Mammary epithelial cell (primary cell): ENCODE measurements at regions not wholly inside any gene's neighbourhood (a gene's known extent, or its start where the extent isn't known, plus 50 kb on each side); places are given as distances from the start of the nearest gene placed in this dataset.

ENCODE experiments used
- CTCF ChIP-seq, 2 donors: IDR thresholded peaks in 1 of 2; conservative IDR thresholded peaks in 1 of 2; 2 replicates each; pipeline ENCODE4 v1.5.1; 2011 to 2012; ENCODE audit warnings: inconsistent platforms in 2 of 2, low read length in 2 of 2, mild to moderate bottlenecking in 2 of 2, control low read depth in 1 of 2, low read depth in 1 of 2; ENCODE audit not compliant: insufficient read depth in 1 of 2; ENCODE audit errors: extremely low read depth in 1 of 2
- EZH2 ChIP-seq: IDR thresholded peaks from 2 replicates; pipeline ENCODE4 v1.6.1; 2012; ENCODE audit warnings: low read length, inconsistent platforms, borderline replicate concordance

GRCh38 chr18:10205151-10205550 is 249.3 kb upstream of the APCDD1 start:
- TF ChIP-seq CTCF (conservative IDR thresholded peaks at IDR 0.05 in 1 of 2, IDR thresholded peaks at IDR 0.05 in 1 of 2; ENCODE audit: extremely low read depth in 1 of 2, insufficient read depth in 1 of 2, low read depth in 1 of 2, low read length in 2 of 2) (no peak), EZH2 (no peak)
